Transverse colon (tissue), 4 donors: ENCODE measurements at regions not wholly inside any gene's neighbourhood (a gene's known extent, or its start where the extent isn't known, plus 50 kb on each side); places are given as distances from the start of the nearest gene placed in this dataset.

Experiments
- DNase-seq: peaks from one replicate; pipeline ENCODE4 v3.0.0-alpha.2; 2019
- H3K27ac ChIP-seq, 4 donors: fragments of 200-600 bp; sonication (generic); 2 replicates each; pipeline ENCODE4 v1.5.1; 2016 to 2018; ENCODE audit warnings: inconsistent platforms in 4 of 4
- H3K27me3 ChIP-seq: fragments of 200-600 bp; sonication (generic); 2 replicates; pipeline ENCODE4 v1.5.1; 2017; ENCODE audit warnings: inconsistent platforms
- H3K36me3 ChIP-seq, 4 donors: fragments of 200-600 bp; sonication (generic); 2 replicates each; pipeline ENCODE4 v1.5.1; 2017 to 2019; ENCODE audit warnings: inconsistent platforms in 4 of 4
- H3K4me1 ChIP-seq, 4 donors: fragments of 200-600 bp; sonication (generic); 2 replicates each; pipeline ENCODE4 v1.5.1; 2017 to 2020; ENCODE audit warnings: inconsistent platforms in 4 of 4
- H3K4me3 ChIP-seq, 4 donors: fragments of 200-600 bp; sonication (generic); 1 replicate in 1 of 4; 2 replicates in 3 of 4; pipeline versions ENCODE4 v1.5.1 to v1.6.1; 2017 to 2019; ENCODE audit warnings: inconsistent platforms in 4 of 4
- H3K9me3 ChIP-seq, 2 donors: fragments of 200-600 bp; sonication (generic); 2 replicates each; pipeline ENCODE4 v1.5.1; 2017 to 2019; ENCODE audit warnings: inconsistent platforms in 2 of 2
- EP300 ChIP-seq: sonication (generic); formaldehyde crosslinking; IDR thresholded peaks from one replicate; pipeline ENCODE4 v1.6.1; 2017; ENCODE audit warnings: antibody characterized with exemption, low read depth
- POLR2A ChIP-seq: fragments of 450-650 bp; IDR thresholded peaks from one replicate; pipeline ENCODE4 v1.6.1; 2016; ENCODE audit warnings: antibody characterized with exemption, mild to moderate bottlenecking, moderate library complexity
- POLR2AphosphoS5 ChIP-seq, 3 donors: sonication (generic); formaldehyde crosslinking; IDR thresholded peaks; one replicate each; pipeline ENCODE4 v1.6.1; 2016; ENCODE audit warnings: antibody characterized with exemption in 3 of 3
- WGBS, 2 donors: methylation state at CpG; one replicate each; pipeline ENCODE4 v1.1.5; 2018; ENCODE audit warnings: low coverage in 1 of 2; 5-methylcytosine and 5-hydroxymethylcytosine counted together
- in situ Hi-C, 4 donors: fragments of 200-750 bp; cut with MboI; loops; one replicate each; pipeline versions ENCODE4 v1.15.0 to v1.15.1; 2017; ENCODE audit warnings: low sequenced_read_pairs in 3 of 4, low pct_ligation_motif_present in 1 of 4, low pct_unique_long_range_greater_than_20kb in 1 of 4
- intact Hi-C: fragments of 100-400 bp; cut with DNase I; formaldehyde crosslinking; loops from one replicate; pipeline ENCODE4 v1.15.1; 2023; ENCODE audit warnings: low total_unique reads
- TF ChIP-seq, protein P1 (sequence below), 5 experiments: fragments of 200-600 bp in 3 of 5; fragments of 450-650 bp in 2 of 5; sonication (generic) in 3 of 5; IDR thresholded peaks; 1 replicate in 2 of 5; 2 replicates in 3 of 5; pipeline ENCODE4 v1.5.1; 2016 to 2017; ENCODE audit warnings: antibody characterized with exemption in 5 of 5, inconsistent platforms in 3 of 5, mild to moderate bottlenecking in 2 of 5, moderate library complexity in 1 of 5

DNA sequence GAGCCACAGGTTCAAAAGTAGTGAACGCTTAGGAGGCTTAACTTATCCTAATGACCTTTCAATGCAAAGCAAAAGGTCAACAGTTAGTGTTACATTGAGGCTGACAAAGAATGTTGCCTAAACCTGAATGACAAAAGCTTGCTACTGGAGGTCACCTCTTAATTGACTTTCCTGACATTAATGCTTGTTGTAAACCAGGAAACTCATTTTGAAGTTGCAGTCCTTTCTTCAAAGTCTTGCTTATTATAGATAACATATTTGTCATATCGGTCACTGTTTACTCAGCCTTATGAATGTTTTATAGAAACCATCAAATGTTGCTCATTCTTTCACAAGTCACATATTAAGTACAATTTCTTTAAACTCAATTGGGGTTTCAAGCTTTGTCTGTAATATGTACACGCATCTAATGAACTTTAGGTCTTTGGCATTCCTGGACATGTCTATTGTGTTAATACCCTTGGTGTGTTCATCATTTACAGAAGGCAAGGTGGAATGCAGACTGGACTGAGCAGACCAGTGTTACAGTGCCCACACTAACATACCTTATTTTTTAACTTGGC, 488.2 kb upstream of the NECTIN3 start:
- Histone ChIP-seq H3K9me3 (no peaks in the 10 kb centered on the region), H3K36me3 (no peaks in the 10 kb centered on the region), H3K4me3 (no peak overlapping the region), H3K27me3 (no peaks in the 10 kb centered on the region), H3K4me1 (no peaks in the 10 kb centered on the region), H3K27ac (no peak overlapping the region)
- TF ChIP-seq EP300 (no peak), POLR2A (no peak), POLR2AphosphoS5 (IDR thresholded peaks at IDR 0.05) (no peak)
- TF ChIP-seq, protein P1, sequence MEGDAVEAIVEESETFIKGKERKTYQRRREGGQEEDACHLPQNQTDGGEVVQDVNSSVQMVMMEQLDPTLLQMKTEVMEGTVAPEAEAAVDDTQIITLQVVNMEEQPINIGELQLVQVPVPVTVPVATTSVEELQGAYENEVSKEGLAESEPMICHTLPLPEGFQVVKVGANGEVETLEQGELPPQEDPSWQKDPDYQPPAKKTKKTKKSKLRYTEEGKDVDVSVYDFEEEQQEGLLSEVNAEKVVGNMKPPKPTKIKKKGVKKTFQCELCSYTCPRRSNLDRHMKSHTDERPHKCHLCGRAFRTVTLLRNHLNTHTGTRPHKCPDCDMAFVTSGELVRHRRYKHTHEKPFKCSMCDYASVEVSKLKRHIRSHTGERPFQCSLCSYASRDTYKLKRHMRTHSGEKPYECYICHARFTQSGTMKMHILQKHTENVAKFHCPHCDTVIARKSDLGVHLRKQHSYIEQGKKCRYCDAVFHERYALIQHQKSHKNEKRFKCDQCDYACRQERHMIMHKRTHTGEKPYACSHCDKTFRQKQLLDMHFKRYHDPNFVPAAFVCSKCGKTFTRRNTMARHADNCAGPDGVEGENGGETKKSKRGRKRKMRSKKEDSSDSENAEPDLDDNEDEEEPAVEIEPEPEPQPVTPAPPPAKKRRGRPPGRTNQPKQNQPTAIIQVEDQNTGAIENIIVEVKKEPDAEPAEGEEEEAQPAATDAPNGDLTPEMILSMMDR (IDR thresholded peaks at IDR 0.05), result no peak
- in situ Hi-C loops (no loop called here), intact Hi-C loops (no loop called here)
- WGBS, 2 donors, result 71 to 77% methylated on average over 3 of the region's 3 CpGs
- no peak for DNase-seq

DNA sequence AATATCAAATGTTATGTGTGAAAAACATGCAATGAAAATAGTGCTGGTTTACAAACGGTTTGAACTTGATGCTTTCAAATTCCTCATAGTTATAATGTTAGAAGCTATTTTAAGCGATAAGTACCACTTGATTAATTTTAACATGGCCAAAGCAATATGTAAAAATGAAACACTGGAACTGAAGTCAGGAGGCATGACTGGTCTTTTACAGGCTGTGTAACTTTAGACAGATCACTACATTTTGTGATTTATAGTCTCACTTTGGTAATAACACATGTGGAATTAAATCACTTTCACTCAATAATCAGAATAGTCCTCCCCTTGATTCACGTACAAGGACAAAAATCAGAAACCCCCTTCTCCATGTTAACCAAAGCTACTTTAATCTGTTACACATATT, 482.7 kb upstream of the NECTIN3 start:
- no peak for TF ChIP-seq EP300
- no peak for TF ChIP-seq POLR2A
- TF ChIP-seq, protein P1 (IDR thresholded peaks at IDR 0.05), result no peak
- no peak for TF ChIP-seq POLR2AphosphoS5 (IDR thresholded peaks at IDR 0.05)
- Histone ChIP-seq H3K27ac (no peak overlapping the region), H3K4me1 (no peaks in the 10 kb centered on the region), H3K27me3 (no peaks in the 10 kb centered on the region), H3K9me3 (no peaks in the 10 kb centered on the region), H3K36me3 (no peaks in the 10 kb centered on the region), H3K4me3 (no peak overlapping the region)
- intact Hi-C loops, result no loop called here
- no peak for DNase-seq
- in situ Hi-C loops, result no loop called here
- WGBS, 2 donors, result 57 to 83% methylated on average over 3 of the region's 3 CpGs

DNA sequence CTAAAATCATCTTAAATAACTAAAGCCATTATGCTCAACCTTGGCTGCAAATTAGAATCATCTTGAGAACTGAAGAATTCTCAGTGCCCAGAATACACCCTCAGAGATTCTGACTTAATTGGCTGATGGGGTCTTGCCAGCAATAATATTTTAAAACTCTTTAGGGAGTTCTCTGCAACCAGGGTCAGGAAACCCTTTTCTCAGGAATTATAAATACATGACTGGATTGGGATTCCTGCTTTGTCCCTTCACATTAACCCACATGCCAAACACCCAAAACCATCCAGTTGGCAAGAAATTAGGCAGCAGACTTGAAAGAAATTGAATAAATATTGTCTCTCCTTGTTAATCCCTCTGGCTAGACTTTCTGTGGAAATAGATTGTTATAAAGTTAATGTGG, 482.3 kb upstream of the NECTIN3 start:
- Histone ChIP-seq H3K9me3 (no peaks in the 10 kb centered on the region), H3K4me1 (no peaks in the 10 kb centered on the region), H3K27ac (no peak overlapping the region), H3K4me3 (no peak overlapping the region), H3K27me3 (no peaks in the 10 kb centered on the region), H3K36me3 (no peaks in the 10 kb centered on the region)
- no peak for TF ChIP-seq POLR2A
- TF ChIP-seq POLR2AphosphoS5 (IDR thresholded peaks at IDR 0.05), result no peak
- TF ChIP-seq EP300, result no peak
- TF ChIP-seq, protein P1 (IDR thresholded peaks at IDR 0.05), result no peak
- no peak for DNase-seq
- in situ Hi-C loops (no loop called here), intact Hi-C loops (no loop called here)

DNA sequence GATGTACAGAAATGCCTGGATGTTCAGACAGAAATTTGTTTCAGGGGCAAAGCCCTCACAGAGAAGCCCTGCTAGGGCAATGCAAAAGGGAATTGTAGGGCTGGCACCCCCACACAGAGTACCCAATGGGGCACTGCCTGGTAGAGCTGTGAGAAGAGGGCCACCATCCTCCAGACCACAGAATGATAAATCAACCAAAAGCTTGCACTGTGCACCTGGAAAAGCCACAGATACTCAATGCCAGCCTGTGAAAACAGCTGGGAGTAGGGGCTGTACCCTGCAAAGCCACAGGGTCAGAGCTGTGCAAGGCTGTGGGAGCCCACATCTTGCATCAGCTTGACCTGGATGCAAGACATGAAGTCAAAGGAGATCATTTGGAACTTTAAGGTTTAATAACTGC, 477.9 kb upstream of the NECTIN3 start:
- in situ Hi-C loops (no loop called here), intact Hi-C loops (no loop called here)
- Histone ChIP-seq H3K27me3 (no peaks in the 10 kb centered on the region), H3K36me3 (no peaks in the 10 kb centered on the region), H3K27ac (no peak overlapping the region), H3K9me3 (no peaks in the 10 kb centered on the region), H3K4me1 (no peaks in the 10 kb centered on the region), H3K4me3 (no peak overlapping the region)
- TF ChIP-seq POLR2A (no peak), POLR2AphosphoS5 (IDR thresholded peaks at IDR 0.05) (no peak), EP300 (no peak)
- TF ChIP-seq, protein P1 (IDR thresholded peaks at IDR 0.05), result no peak
- DNase-seq, result no peak
